Right lobe of liver (tissue), 6 donors: ENCODE measurements at regions not wholly inside any gene's neighbourhood (a gene's known extent, or its start where the extent isn't known, plus 50 kb on each side); places are given as distances from the start of the nearest gene placed in this dataset.

ENCODE experiments used
- ATAC-seq, 4 donors: fragments of 200-7000 bp; cut with Tn5 transposase; one replicate each; pipeline ENCODE4 v1.9.1; 2020; ENCODE audit warnings: mild to moderate bottlenecking in 4 of 4, moderate library complexity in 4 of 4
- DNase-seq, 3 donors: peaks; one replicate each; pipeline ENCODE4 v3.0.0-alpha.2; 2020
- H3K27ac ChIP-seq, 3 donors: fragments of 200-600 bp; one replicate each; pipeline ENCODE4 v1.8.0; 2022
- H3K27me3 ChIP-seq, 2 donors: fragments of 200-600 bp; one replicate each; pipeline ENCODE4 v1.8.0; 2022
- H3K36me3 ChIP-seq, 4 donors: fragments of 200-600 bp; sonication (generic) in 1 of 4; one replicate each; pipeline versions ENCODE4 v1.5.1 to v1.8.0; 2017 to 2022; ENCODE audit warnings: control low read depth in 1 of 4
- H3K4me1 ChIP-seq, 4 donors: fragments of 200-600 bp; sonication (generic) in 1 of 4; one replicate each; pipeline versions ENCODE4 v1.5.1 to v1.8.0; 2017 to 2022; ENCODE audit warnings: control low read depth in 1 of 4
- H3K4me3 ChIP-seq, 3 donors: fragments of 200-600 bp; one replicate each; pipeline ENCODE4 v1.8.0; 2022
- H3K9me3 ChIP-seq, 4 donors: fragments of 200-600 bp; sonication (generic) in 1 of 4; one replicate each; pipeline versions ENCODE4 v1.5.1 to v1.8.0; 2017 to 2022; ENCODE audit warnings: control low read depth in 1 of 4
- POLR2A ChIP-seq: fragments of 450-650 bp; IDR thresholded peaks from one replicate; pipeline ENCODE4 v1.6.1; 2017; ENCODE audit warnings: antibody characterized with exemption, mild to moderate bottlenecking
- WGBS: methylation state at CpG from one replicate; pipeline ENCODE4 v1.1.6; 2018; ENCODE audit warnings: low coverage, low lambda C conversion rate; ENCODE audit not compliant: insufficient coverage; ENCODE audit errors: missing lambda C conversion rate; 5-methylcytosine and 5-hydroxymethylcytosine counted together
- intact Hi-C, 2 donors: fragments of 100-400 bp; cut with DNase I; formaldehyde crosslinking; loops; one replicate each; pipeline versions ENCODE4 v1.11.2 to v1.14.1; 2022
- TF ChIP-seq, protein P1 (sequence below), 4 donors: fragments of 200-600 bp in 3 of 4; fragments of 450-650 bp in 1 of 4; IDR thresholded peaks; one replicate each; pipeline versions ENCODE4 v1.5.1 to v1.8.0; 2016 to 2022; ENCODE audit warnings: antibody characterized with exemption in 4 of 4, mild to moderate bottlenecking in 2 of 4
- donor health status: DM: no; HTN: yes; CAD: no.
- donor health status: DM: no; HTN: no; CAD: no.
- donor health status: DM: no; HTN: no; CAD: no.
- donor health status: DM: no; HTN: yes; CAD: no.
- donor health status: DM: no; HTN: yes; CAD: no.

DNA sequence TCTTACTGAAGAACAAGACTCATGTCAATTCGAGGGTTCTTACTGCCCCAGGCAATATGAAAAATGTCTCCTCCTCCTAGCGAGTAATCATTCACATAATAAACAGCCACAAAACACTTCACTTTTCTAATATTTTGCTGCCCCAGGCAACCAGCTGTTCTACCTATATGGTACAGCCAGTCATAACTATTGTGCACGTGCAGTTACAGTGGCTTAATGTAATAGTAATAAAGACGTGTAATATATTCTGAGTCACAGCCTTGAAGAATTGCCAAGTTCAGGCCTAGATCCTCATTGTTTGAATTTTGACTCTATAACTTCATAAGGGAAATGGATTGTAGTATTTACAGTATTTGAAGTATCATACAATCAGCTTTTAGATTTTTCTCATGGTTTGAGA lies 1250.0 kb upstream of the GBE1 start:
- Histone ChIP-seq H3K9me3 (no peaks in the 10 kb centered on the region), H3K36me3 (no peaks in the 10 kb centered on the region), H3K4me3 (no peak overlapping the region), H3K4me1 (no peaks in the 10 kb centered on the region), H3K27ac (no peak overlapping the region), H3K27me3 (peaks cover 0 to 4% of the 10 kb centered on the region in 2 donors)
- 77% methylated on average over 4 of the region's 4 CpGs for WGBS
- no peak for ATAC-seq
- TF ChIP-seq POLR2A: no peak
- TF ChIP-seq, protein P1, sequence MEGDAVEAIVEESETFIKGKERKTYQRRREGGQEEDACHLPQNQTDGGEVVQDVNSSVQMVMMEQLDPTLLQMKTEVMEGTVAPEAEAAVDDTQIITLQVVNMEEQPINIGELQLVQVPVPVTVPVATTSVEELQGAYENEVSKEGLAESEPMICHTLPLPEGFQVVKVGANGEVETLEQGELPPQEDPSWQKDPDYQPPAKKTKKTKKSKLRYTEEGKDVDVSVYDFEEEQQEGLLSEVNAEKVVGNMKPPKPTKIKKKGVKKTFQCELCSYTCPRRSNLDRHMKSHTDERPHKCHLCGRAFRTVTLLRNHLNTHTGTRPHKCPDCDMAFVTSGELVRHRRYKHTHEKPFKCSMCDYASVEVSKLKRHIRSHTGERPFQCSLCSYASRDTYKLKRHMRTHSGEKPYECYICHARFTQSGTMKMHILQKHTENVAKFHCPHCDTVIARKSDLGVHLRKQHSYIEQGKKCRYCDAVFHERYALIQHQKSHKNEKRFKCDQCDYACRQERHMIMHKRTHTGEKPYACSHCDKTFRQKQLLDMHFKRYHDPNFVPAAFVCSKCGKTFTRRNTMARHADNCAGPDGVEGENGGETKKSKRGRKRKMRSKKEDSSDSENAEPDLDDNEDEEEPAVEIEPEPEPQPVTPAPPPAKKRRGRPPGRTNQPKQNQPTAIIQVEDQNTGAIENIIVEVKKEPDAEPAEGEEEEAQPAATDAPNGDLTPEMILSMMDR (IDR thresholded peaks at IDR 0.05): no peak
- intact Hi-C loops: no loop called here
- no peak for DNase-seq

DNA sequence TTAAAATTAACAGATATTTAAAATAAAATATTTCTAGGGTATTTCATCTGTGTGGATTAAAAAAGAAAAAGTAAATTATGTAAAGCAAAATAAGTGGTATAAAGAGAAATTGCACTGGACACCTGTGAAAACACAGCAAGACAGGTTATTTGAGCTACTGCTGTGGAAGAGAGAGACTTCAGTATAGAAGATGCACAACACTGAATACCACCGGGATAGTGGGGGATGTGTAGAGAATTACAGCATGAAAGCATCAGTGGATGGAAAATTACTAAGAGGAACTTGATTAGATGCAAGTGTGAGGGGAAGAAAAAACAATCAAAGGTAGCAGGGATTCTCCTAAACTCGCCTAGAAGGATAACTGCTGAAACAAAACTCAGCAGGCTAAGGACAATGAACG lies 1242.5 kb upstream of the GBE1 start:
- DNase-seq: no peak
- peaks cover 0 to 4% of the 10 kb centered on the region in 2 donors for H3K27me3 ChIP-seq
- no peaks in the 10 kb centered on the region for H3K36me3 ChIP-seq
- WGBS: 37% methylated on average over 3 of the region's 3 CpGs
- no peaks in the 10 kb centered on the region for H3K4me1 ChIP-seq
- ATAC-seq: no peak
- intact Hi-C loops: no loop called here
- TF ChIP-seq POLR2A: no peak
- TF ChIP-seq, protein P1 (IDR thresholded peaks at IDR 0.05): no peak
- H3K9me3 ChIP-seq: no peaks in the 10 kb centered on the region
- H3K4me3 ChIP-seq: no peak overlapping the region
- no peak overlapping the region for H3K27ac ChIP-seq

DNA sequence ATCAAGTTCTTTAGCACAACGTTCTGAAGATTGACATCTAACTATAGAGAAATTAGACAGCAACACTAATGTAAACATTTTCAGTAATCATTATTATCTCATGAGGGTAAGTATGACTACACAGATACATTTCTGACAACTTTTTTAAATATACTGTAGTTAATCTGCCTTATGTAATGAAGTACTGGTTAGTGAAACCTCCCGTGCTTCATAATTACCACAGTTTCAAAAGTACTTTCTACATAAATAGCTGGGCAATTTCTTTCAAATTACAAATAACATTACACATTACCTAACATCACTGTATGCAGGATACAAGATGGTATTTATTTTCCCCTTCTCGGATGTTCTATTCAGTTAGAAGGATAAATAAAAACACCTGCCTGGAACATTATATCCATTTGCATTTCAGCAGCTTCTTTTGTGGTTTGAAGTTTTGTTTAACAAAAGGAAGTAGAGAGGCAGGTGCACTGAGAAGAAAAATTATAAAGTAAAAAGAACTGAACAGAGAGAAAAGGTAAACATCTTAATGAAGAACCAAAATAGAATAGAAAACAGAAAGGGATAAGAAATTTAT lies 1241.5 kb upstream of the GBE1 start:
- 38% methylated on average over 3 of the region's 3 CpGs for WGBS
- intact Hi-C loops: no loop called here
- TF ChIP-seq, protein P1 (IDR thresholded peaks at IDR 0.05): no peak
- no peak for TF ChIP-seq POLR2A
- Histone ChIP-seq H3K4me3 (no peak overlapping the region), H3K9me3 (no peaks in the 10 kb centered on the region), H3K27me3 (no peaks in the 10 kb centered on the region), H3K27ac (no peak overlapping the region), H3K36me3 (no peaks in the 10 kb centered on the region), H3K4me1 (no peaks in the 10 kb centered on the region)
- ATAC-seq: no peak
- DNase-seq: no peak

DNA sequence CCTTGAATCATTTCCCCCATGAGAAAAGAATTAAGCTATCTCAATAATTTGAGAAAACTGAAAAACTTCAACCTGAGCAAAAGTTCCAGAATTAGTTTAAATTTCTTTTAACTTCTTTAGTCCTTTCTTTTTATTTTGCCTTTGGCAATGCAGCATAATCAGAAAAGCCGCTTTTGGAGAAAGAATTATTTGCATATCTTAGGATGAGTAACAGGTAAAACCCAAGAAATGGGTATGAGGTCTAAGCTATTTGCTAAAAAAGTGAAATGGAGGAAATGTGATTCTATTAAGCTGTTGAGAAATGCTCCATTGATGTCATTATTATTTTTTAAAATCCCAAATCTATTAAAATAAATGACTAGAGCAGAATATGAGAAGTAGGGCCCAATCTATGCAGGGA lies 1238.3 kb upstream of the GBE1 start:
- H3K36me3 ChIP-seq: no peaks in the 10 kb centered on the region
- DNase-seq (no peak), ATAC-seq (no peak)
- H3K9me3 ChIP-seq: no peaks in the 10 kb centered on the region
- no peaks in the 10 kb centered on the region for H3K27me3 ChIP-seq
- WGBS: 53% methylated on average over 1 of the region's 1 CpG
- H3K4me3 ChIP-seq: no peak overlapping the region
- no peak for TF ChIP-seq POLR2A
- TF ChIP-seq, protein P1 (IDR thresholded peaks at IDR 0.05): no peak
- H3K27ac ChIP-seq: no peak overlapping the region
- no peaks in the 10 kb centered on the region for H3K4me1 ChIP-seq
- intact Hi-C loops: no loop called here

DNA sequence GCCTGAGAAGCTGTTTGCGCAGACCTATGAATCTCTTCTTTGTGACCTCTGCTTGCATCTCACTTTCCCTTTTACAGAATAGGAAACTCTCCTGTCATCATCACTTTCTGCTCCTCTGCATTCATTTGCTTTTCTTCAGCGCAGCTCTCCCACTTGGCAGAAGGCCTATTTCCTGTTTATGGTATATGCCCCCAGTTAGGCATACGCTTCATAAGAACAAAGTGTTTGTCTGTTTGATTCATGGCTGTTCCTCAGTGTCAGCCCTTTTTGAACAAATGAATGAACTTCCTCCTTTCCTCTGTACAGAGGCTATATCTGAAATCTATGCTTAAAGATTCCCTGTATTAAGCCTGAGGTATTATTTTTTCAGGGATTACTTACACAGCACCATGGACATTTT lies 1216.9 kb upstream of the GBE1 start:
- no peaks in the 10 kb centered on the region for H3K4me1 ChIP-seq
- no peak for TF ChIP-seq POLR2A
- TF ChIP-seq, protein P1 (IDR thresholded peaks at IDR 0.05): no peak
- DNase-seq: no peak
- ATAC-seq: no peak
- no peaks in the 10 kb centered on the region for H3K9me3 ChIP-seq
- 30% methylated on average over 3 of the region's 3 CpGs for WGBS
- intact Hi-C loops: no loop called here
- no peak overlapping the region for H3K27ac ChIP-seq
- no peaks in the 10 kb centered on the region for H3K27me3 ChIP-seq
- no peak overlapping the region for H3K4me3 ChIP-seq
- H3K36me3 ChIP-seq: no peaks in the 10 kb centered on the region
